Activated naive CD8-positive, alpha-beta T cell treated with anti-CD3 and anti-CD28 coated beads for 36 hours (primary cell): ENCODE measurements at regions not wholly inside any gene's neighbourhood (a gene's known extent, or its start where the extent isn't known, plus 50 kb on each side); places are given as distances from the start of the nearest gene placed in this dataset.

Experiments used
- DNase-seq: peaks from one replicate; pipeline ENCODE4 v3.0.0; 2021
- H3K27ac Mint-ChIP-seq: one replicate; pipeline ENCODE4 v1.8.0; 2022; ENCODE audit warnings: mild to moderate bottlenecking, moderate library complexity, mixed read lengths
- H3K27me3 Mint-ChIP-seq: one replicate; pipeline ENCODE4 v1.8.0; 2022; ENCODE audit warnings: mild to moderate bottlenecking, mixed read lengths
- H3K36me3 Mint-ChIP-seq: one replicate; pipeline ENCODE4 v1.8.0; 2021; ENCODE audit warnings: mild to moderate bottlenecking, mixed read lengths
- H3K4me1 Mint-ChIP-seq: one replicate; pipeline ENCODE4 v1.8.0; 2021; ENCODE audit warnings: mixed read lengths
- H3K4me3 Mint-ChIP-seq: one replicate; pipeline ENCODE4 v1.8.0; 2022; ENCODE audit warnings: mild to moderate bottlenecking, moderate library complexity, mixed read lengths
- H3K9me3 Mint-ChIP-seq: one replicate; pipeline ENCODE4 v1.8.0; 2022; ENCODE audit warnings: mixed read lengths

DNA sequence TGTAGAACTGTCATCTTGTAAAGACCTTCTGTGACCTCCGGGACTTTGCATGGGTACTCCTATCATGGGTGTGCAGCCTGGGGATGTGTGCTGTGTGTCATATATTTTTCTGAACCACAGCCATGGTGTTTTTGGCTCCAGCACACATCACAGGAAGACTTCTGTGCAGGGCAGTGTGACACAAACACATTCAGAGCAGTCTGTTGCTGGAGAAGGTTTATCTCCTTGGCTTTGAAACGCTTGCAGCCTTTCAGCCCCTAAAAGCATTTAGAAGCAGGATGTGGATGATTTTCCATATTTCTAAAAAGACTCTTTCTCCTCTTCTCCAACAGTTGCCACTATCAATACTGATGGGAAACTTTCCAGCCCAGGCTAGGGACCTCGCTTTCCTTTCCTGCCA lies 221.6 kb upstream of the FOXA2 start:
- Mint-ChIP-seq H3K4me1 (no peaks in the 10 kb centered on the region), H3K27ac (no peak overlapping the region), H3K36me3 (no peaks in the 10 kb centered on the region), H3K27me3 (no peaks in the 10 kb centered on the region), H3K4me3 (no peak overlapping the region), H3K9me3 (no peaks in the 10 kb centered on the region)
- no peak for DNase-seq

- Mint-ChIP-seq H3K4me1 (no peaks in the 10 kb centered on the region), H3K4me3 (no peak overlapping the region), H3K27me3 (no peaks in the 10 kb centered on the region), H3K27ac (no peak overlapping the region), H3K9me3 (no peaks in the 10 kb centered on the region), H3K36me3 (no peaks in the 10 kb centered on the region)
- DNase-seq: no peak
Measured at GRCh38 chr20:22807045-22807444, 222.7 kb upstream of the FOXA2 start.

DNA sequence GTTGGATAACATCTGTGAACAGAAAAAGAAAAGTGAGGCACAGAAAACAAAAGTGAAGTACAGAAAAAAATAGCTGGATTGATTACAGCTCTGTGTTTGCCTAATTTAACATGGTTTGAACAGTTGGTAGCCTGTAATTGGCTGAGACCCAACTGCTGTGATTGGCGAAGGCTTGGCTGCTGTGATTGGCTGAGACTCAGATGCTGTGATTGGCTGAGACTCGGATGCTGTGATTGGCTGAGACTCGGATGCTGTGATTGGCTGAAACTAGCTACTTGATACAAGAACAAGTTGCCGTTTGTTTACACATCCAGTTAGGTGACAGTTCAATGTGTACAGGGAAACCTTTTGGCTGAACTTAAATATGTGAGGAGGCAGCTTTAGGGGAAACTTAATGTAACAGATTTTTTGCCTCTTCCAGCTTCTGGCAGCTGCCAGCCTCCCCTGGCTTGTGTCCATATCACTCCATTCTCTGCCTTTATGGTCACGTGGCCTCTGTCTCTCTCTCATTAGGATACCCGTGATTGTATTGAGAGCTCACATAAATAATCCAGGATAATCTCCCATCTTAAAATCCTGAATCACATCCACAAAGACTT lies 223.4 kb upstream of the FOXA2 start:
- no peaks in the 10 kb centered on the region for H3K27me3 Mint-ChIP-seq
- no peak overlapping the region for H3K4me3 Mint-ChIP-seq
- no peaks in the 10 kb centered on the region for H3K9me3 Mint-ChIP-seq
- H3K4me1 Mint-ChIP-seq: no peaks in the 10 kb centered on the region
- DNase-seq: no peak
- no peaks in the 10 kb centered on the region for H3K36me3 Mint-ChIP-seq
- H3K27ac Mint-ChIP-seq: no peak overlapping the region

- H3K27me3 Mint-ChIP-seq: no peaks in the 10 kb centered on the region
- H3K9me3 Mint-ChIP-seq: no peaks in the 10 kb centered on the region
- H3K4me1 Mint-ChIP-seq: no peaks in the 10 kb centered on the region
- no peak overlapping the region for H3K4me3 Mint-ChIP-seq
- no peak for DNase-seq
- no peaks in the 10 kb centered on the region for H3K36me3 Mint-ChIP-seq
- H3K27ac Mint-ChIP-seq: no peak overlapping the region
Measured at GRCh38 chr20:22808628-22809027, 224.3 kb upstream of the FOXA2 start.

DNA sequence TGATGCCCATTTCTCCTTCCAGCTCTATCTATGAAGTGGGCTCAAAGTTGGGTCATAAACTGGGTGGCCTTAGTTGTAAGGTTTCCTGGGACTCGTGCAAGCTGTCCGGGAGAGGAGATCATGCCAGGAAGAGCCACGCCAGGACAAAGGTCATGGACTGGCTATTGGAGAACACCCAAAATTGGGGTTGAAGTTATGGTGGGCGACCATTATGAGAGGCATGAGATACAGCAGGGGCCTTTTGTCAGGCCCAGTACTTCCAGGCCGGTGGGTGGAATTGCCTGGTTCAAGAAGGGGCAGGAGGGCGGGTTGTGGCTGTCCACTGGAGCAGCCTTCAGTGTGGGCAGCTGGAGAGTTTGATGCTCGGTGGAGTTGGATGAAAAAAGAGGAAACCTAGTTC lies 225.1 kb upstream of the SSTR4 start:
- H3K9me3 Mint-ChIP-seq: no peaks in the 10 kb centered on the region
- no peaks in the 10 kb centered on the region for H3K4me1 Mint-ChIP-seq
- H3K36me3 Mint-ChIP-seq: no peaks in the 10 kb centered on the region
- H3K27ac Mint-ChIP-seq: no peak overlapping the region
- no peak for DNase-seq
- H3K27me3 Mint-ChIP-seq: no peaks in the 10 kb centered on the region
- no peak overlapping the region for H3K4me3 Mint-ChIP-seq

- H3K4me3 Mint-ChIP-seq: no peak overlapping the region
- DNase-seq: no peak
- no peaks in the 10 kb centered on the region for H3K9me3 Mint-ChIP-seq
- no peaks in the 10 kb centered on the region for H3K27me3 Mint-ChIP-seq
- no peaks in the 10 kb centered on the region for H3K4me1 Mint-ChIP-seq
- H3K27ac Mint-ChIP-seq: no peak overlapping the region
- H3K36me3 Mint-ChIP-seq: no peaks in the 10 kb centered on the region
Measured at GRCh38 chr20:22810626-22811569, 224.2 kb upstream of the SSTR4 start.

- H3K27ac Mint-ChIP-seq: no peak overlapping the region
- no peaks in the 10 kb centered on the region for H3K27me3 Mint-ChIP-seq
- H3K4me3 Mint-ChIP-seq: no peak overlapping the region
- DNase-seq: no peak
- no peaks in the 10 kb centered on the region for H3K9me3 Mint-ChIP-seq
- no peaks in the 10 kb centered on the region for H3K36me3 Mint-ChIP-seq
- H3K4me1 Mint-ChIP-seq: no peaks in the 10 kb centered on the region
Measured at GRCh38 chr20:22814471-22815205, 220.5 kb upstream of the SSTR4 start.

DNA sequence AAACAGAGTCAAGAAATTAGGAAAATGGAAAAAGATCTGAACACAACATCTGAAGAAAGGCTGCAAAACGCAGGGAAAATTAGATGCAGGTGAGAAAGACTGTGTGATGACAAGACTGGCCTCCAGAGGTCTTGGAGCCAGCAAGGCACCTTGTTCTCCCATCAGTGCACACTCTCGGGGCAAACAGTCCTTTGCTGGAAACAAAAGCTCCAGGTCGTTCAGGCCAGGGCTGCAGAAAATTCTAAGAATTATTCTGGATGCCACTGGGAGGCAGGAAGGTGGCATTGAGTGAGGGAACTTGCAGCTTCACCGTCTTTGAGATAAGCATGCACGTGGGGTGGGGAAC lies 219.9 kb upstream of the SSTR4 start:
- Mint-ChIP-seq H3K4me1 (no peaks in the 10 kb centered on the region), H3K27ac (no peak overlapping the region), H3K27me3 (no peaks in the 10 kb centered on the region), H3K9me3 (no peaks in the 10 kb centered on the region), H3K4me3 (no peak overlapping the region), H3K36me3 (no peaks in the 10 kb centered on the region)
- DNase-seq: no peak

DNA sequence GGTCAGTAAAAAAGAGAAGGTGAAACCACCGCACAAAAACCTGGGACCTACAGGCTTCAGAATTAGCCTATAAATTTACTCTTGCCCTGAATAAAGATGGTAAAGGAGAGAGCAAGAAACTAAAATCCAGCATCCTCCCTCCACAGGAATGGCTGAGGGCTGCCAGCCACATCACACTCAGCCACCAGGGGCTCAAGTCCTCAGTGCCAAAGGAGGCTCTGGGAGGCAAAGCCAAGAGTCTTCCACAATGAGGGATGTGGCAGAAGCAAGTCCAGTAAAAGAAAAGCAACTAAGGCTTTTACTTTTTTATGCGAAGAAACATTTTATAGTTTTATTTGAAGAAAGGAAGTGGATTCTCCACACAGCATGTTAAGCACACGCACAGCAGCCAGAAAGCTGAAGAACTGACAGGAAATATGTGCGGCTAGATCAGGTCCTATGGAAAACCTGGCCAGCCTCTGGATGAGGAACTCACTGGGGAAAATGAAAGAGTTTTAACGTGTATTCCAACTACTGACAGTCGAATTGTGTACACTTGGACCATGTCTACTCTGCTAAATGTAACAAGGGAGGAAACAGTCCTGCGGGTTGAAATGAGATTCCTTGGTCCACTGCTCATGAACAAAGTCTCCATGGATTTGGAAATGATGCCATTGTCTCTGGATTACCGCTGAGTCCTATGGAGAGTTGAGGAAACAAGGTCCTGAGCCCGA lies 219.4 kb upstream of the SSTR4 start:
- Mint-ChIP-seq H3K4me3 (no peak overlapping the region), H3K4me1 (no peaks in the 10 kb centered on the region), H3K27me3 (no peaks in the 10 kb centered on the region), H3K27ac (no peak overlapping the region), H3K36me3 (no peaks in the 10 kb centered on the region), H3K9me3 (no peaks in the 10 kb centered on the region)
- DNase-seq: no peak

- no peak for DNase-seq
- Mint-ChIP-seq H3K4me1 (no peaks in the 10 kb centered on the region), H3K27ac (no peak overlapping the region), H3K4me3 (no peak overlapping the region), H3K9me3 (no peaks in the 10 kb centered on the region), H3K27me3 (no peaks in the 10 kb centered on the region), H3K36me3 (no peaks in the 10 kb centered on the region)
Measured at GRCh38 chr20:22818636-22819035, 216.5 kb upstream of the SSTR4 start.

DNA sequence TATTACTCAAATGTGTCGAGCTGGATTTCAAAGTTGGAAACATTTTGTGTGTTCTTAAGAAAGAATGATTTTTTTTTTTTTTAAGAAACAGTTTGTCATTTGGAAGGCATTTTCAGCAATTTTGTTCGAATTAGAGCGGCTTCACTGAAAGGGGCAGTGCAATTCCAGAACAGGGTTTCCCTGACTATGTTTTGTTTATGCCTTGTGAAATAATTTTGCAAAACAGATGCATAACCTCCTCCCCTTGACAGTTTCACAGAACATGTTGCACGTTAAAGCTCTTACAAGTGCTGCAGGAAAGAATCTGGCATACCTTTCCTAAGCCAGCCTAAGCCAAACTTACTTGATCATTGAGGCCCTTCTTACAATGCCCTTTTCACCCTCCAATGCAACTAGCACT lies 216.0 kb upstream of the SSTR4 start:
- no peak overlapping the region for H3K4me3 Mint-ChIP-seq
- no peak overlapping the region for H3K27ac Mint-ChIP-seq
- no peaks in the 10 kb centered on the region for H3K9me3 Mint-ChIP-seq

GRCh38 chr20:22819784-22820183 lies 215.3 kb upstream of the SSTR4 start:
- Mint-ChIP-seq H3K4me3 (no peak overlapping the region), H3K27ac (no peak overlapping the region), H3K36me3 (no peaks in the 10 kb centered on the region), H3K27me3 (no peaks in the 10 kb centered on the region), H3K4me1 (no peaks in the 10 kb centered on the region), H3K9me3 (no peaks in the 10 kb centered on the region)
- no peak for DNase-seq

More for the DNA sequence above, 216.0 kb upstream of the SSTR4 start:
- no peaks in the 10 kb centered on the region for H3K27me3 Mint-ChIP-seq
- H3K4me1 Mint-ChIP-seq: no peaks in the 10 kb centered on the region
- H3K36me3 Mint-ChIP-seq: no peaks in the 10 kb centered on the region
- DNase-seq: no peak

- Mint-ChIP-seq H3K4me3 (no peak overlapping the region), H3K4me1 (no peaks in the 10 kb centered on the region), H3K36me3 (no peaks in the 10 kb centered on the region), H3K27me3 (no peaks in the 10 kb centered on the region), H3K27ac (no peak overlapping the region), H3K9me3 (no peaks in the 10 kb centered on the region)
- DNase-seq: no peak
Measured at GRCh38 chr20:22821081-22821727, 213.9 kb upstream of the SSTR4 start.

- Mint-ChIP-seq H3K27me3 (no peaks in the 10 kb centered on the region), H3K27ac (no peak overlapping the region), H3K9me3 (no peaks in the 10 kb centered on the region), H3K36me3 (no peaks in the 10 kb centered on the region), H3K4me3 (no peak overlapping the region), H3K4me1 (no peaks in the 10 kb centered on the region)
- no peak for DNase-seq
Measured at GRCh38 chr20:22821796-22822195, 213.3 kb upstream of the SSTR4 start.

DNA sequence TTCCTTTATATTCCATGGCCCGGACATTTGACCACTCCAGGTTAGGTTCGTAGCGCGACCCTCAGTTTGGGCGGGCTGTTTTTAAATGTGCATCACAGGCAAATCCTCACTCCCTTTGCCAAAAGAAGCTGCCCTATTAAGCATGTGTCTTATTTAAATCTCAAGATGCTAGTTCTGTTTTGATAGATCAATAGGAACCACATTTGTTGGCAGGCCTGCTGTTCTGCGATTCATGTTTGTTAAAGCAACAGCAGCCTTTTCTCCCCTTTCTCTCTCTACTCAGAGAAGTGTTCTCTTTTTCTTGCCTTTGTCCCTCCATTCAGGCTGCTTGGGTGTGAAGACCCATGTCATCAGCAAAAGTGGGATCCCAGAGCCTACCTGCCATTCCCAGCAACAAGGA lies 212.0 kb upstream of the SSTR4 start:
- no peaks in the 10 kb centered on the region for H3K4me1 Mint-ChIP-seq
- H3K27ac Mint-ChIP-seq: no peak overlapping the region
- H3K4me3 Mint-ChIP-seq: no peak overlapping the region
- H3K9me3 Mint-ChIP-seq: no peaks in the 10 kb centered on the region
- DNase-seq: no peak
- H3K27me3 Mint-ChIP-seq: no peaks in the 10 kb centered on the region
- H3K36me3 Mint-ChIP-seq: no peaks in the 10 kb centered on the region
